ENCODE measurements at regions not wholly inside any gene's neighbourhood (a gene's known extent, or its start where the extent isn't known, plus 50 kb on each side); places are given as distances from the start of the nearest gene placed in this dataset.

DNA sequence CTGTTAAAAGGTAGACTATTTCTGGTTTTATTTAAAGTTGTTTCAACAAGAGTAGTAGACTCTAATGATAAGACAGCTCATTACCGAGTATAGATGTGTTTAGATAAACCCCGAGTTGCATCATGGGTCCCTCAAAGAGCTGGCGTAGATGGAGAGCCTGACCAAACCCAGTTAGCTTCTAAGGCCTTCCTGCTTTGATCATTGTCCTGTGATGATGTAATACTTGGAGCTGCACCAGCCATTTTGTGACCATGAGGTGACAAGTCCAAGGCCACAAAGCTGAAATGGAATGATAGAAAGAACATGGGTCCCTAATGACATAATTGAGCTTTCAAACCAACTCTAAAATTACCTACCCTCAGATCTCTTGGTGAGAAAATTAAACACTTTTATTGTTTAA is 66.6 kb upstream of the TAB3 start:
- no peak overlapping the region for H4K8ac ChIP-seq (ENCODE audit: low read length)
- H2BK15ac ChIP-seq (ENCODE audit: low read depth, poor library complexity, severe bottlenecking), result no peak overlapping the region
- H3K23ac ChIP-seq (ENCODE audit: low read length in 2 of 2), result no peak overlapping the region
- no peak overlapping the region for H3K14ac ChIP-seq (ENCODE audit: low read length in 2 of 2)
- H4K91ac ChIP-seq (ENCODE audit: low read length), result no peak overlapping the region
- no peaks in the 10 kb centered on the region for H3K36me3 ChIP-seq (ENCODE audit: control insufficient read depth in 1 of 2, insufficient read depth in 2 of 2, low read depth in 1 of 2, low read length in 2 of 2)
- no peak overlapping the region for H2BK12ac ChIP-seq (ENCODE audit: low read length in 2 of 2)
- peaks cover 8% of the 10 kb centered on the region for H3K9me3 ChIP-seq (ENCODE audit: control insufficient read depth, low read length)
- no peak overlapping the region for H3K4me2 ChIP-seq (ENCODE audit: low read length, poor library complexity, severe bottlenecking)
- no peaks in the 10 kb centered on the region for H3K79me1 ChIP-seq (replicated peaks; ENCODE audit: low read length, poor library complexity, severe bottlenecking)
- no peak overlapping the region for H2AFZ ChIP-seq (ENCODE audit: low read depth, low read length)
- H2BK120ac ChIP-seq (ENCODE audit: low read depth, low read length), result no peak overlapping the region
- 87% methylated on average over 3 of the region's 3 CpGs for WGBS
- no peak overlapping the region for H3K4ac ChIP-seq (ENCODE audit: low read depth in 1 of 2, low read length in 2 of 2)
- H3K4me3 ChIP-seq (ENCODE audit: insufficient read depth in 1 of 2, low read depth in 1 of 2, low read length in 2 of 2), result no peak overlapping the region
- peaks cover 0 to 4% of the 10 kb centered on the region in 2 experiments for H3K27me3 ChIP-seq (ENCODE audit: control insufficient read depth in 1 of 2, insufficient read depth in 1 of 2, low read length in 2 of 2)
- peaks cover 3% of the 10 kb centered on the region for H3K4me1 ChIP-seq (ENCODE audit: control insufficient read depth, insufficient read depth, low read depth, low read length)
- no peak overlapping the region for H3K27ac ChIP-seq (ENCODE audit: low read length, poor library complexity, severe bottlenecking)
- no peak for DNase-seq
- no peak overlapping the region for H3K18ac ChIP-seq (ENCODE audit: low read depth in 1 of 2, low read length in 2 of 2)
- H2AK5ac ChIP-seq (ENCODE audit: low read length, severe bottlenecking), result no peak overlapping the region
- no peak overlapping the region for H3K9ac ChIP-seq (ENCODE audit: low read length)
- no peak overlapping the region for H2BK5ac ChIP-seq (ENCODE audit: low read depth, low read length, poor library complexity, severe bottlenecking)

DNA sequence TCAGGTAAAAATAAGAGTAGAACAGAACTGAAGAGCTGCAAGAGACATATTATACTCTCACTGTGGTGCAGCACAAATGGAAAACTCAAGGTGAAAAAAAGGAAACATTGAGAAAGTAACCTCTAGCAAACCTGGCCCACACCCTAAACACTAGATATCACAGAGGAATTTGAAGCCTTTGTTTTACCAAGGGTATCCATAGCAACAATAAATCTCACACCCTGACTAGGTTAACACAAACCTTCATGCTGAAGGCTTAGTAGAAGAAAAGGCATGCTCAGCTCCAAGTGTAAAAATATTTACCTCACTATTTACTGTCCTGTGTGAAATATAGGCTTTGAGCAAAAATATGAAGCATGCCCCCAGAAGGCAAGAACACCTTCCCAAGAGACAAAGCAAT is 61.9 kb upstream of the TAB3 start:
- H3K4me2 ChIP-seq (ENCODE audit: low read length, poor library complexity, severe bottlenecking), result no peak overlapping the region
- no peak overlapping the region for H2BK15ac ChIP-seq (ENCODE audit: low read depth, poor library complexity, severe bottlenecking)
- H4K91ac ChIP-seq (ENCODE audit: low read length), result no peak overlapping the region
- H2BK12ac ChIP-seq (ENCODE audit: low read length in 2 of 2), result no peak overlapping the region
- no peak overlapping the region for H3K27ac ChIP-seq (ENCODE audit: low read length, poor library complexity, severe bottlenecking)
- no peak overlapping the region for H2BK120ac ChIP-seq (ENCODE audit: low read depth, low read length)
- H3K14ac ChIP-seq (ENCODE audit: low read length in 2 of 2), result no peak overlapping the region
- no peaks in the 10 kb centered on the region for H3K4me1 ChIP-seq (ENCODE audit: control insufficient read depth, insufficient read depth, low read depth, low read length)
- no peak overlapping the region for H3K23ac ChIP-seq (ENCODE audit: low read length in 2 of 2)
- H3K79me1 ChIP-seq (replicated peaks; ENCODE audit: low read length, poor library complexity, severe bottlenecking), result no peaks in the 10 kb centered on the region
- no peak overlapping the region for H4K8ac ChIP-seq (ENCODE audit: low read length)
- H2BK5ac ChIP-seq (ENCODE audit: low read depth, low read length, poor library complexity, severe bottlenecking), result no peak overlapping the region
- H2AFZ ChIP-seq (ENCODE audit: low read depth, low read length), result no peak overlapping the region
- peaks cover 0 to 5% of the 10 kb centered on the region in 2 experiments for H3K27me3 ChIP-seq (ENCODE audit: control insufficient read depth in 1 of 2, insufficient read depth in 1 of 2, low read length in 2 of 2)
- no peak overlapping the region for H3K9ac ChIP-seq (ENCODE audit: low read length)
- no peak overlapping the region for H3K18ac ChIP-seq (ENCODE audit: low read depth in 1 of 2, low read length in 2 of 2)
- no peak overlapping the region for H3K4ac ChIP-seq (ENCODE audit: low read depth in 1 of 2, low read length in 2 of 2)
- no peak overlapping the region for H3K4me3 ChIP-seq (ENCODE audit: insufficient read depth in 1 of 2, low read depth in 1 of 2, low read length in 2 of 2)
- H3K36me3 ChIP-seq (ENCODE audit: control insufficient read depth in 1 of 2, insufficient read depth in 2 of 2, low read depth in 1 of 2, low read length in 2 of 2), result no peaks in the 10 kb centered on the region
- DNase-seq, result no peak
- peaks cover 8% of the 10 kb centered on the region for H3K9me3 ChIP-seq (ENCODE audit: control insufficient read depth, low read length)
- H2AK5ac ChIP-seq (ENCODE audit: low read length, severe bottlenecking), result no peak overlapping the region

DNA sequence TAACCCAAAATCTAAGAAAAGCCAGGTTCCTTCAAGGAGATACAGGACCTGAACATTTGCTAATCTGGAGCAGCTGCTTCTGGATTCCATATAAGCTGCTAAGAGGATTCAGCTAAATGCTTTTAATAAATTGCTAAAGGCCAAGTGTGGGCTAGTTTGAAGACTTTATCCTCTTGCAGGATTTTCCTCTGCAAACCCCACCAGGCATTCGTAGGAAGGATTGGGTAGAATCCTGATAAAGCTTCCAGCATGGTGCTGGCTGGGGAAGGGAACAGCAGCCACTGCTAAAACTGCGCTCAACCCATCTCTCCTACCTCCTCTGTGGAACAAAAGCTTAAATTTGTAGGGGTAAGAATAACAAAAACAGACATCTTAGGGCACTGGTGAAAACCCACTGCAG is 61.3 kb upstream of the TAB3 start:
- H3K9ac ChIP-seq (ENCODE audit: low read length), result no peak overlapping the region
- H4K8ac ChIP-seq (ENCODE audit: low read length), result no peak overlapping the region
- no peak overlapping the region for H2AFZ ChIP-seq (ENCODE audit: low read depth, low read length)
- no peaks in the 10 kb centered on the region for H3K79me1 ChIP-seq (replicated peaks; ENCODE audit: low read length, poor library complexity, severe bottlenecking)
- H2BK15ac ChIP-seq (ENCODE audit: low read depth, poor library complexity, severe bottlenecking), result no peak overlapping the region
- H3K36me3 ChIP-seq (ENCODE audit: control insufficient read depth in 1 of 2, insufficient read depth in 2 of 2, low read depth in 1 of 2, low read length in 2 of 2), result no peaks in the 10 kb centered on the region
- H3K4ac ChIP-seq (ENCODE audit: low read depth in 1 of 2, low read length in 2 of 2), result no peak overlapping the region
- H2BK12ac ChIP-seq (ENCODE audit: low read length in 2 of 2), result no peak overlapping the region
- DNase-seq, result no peak
- H3K4me2 ChIP-seq (ENCODE audit: low read length, poor library complexity, severe bottlenecking), result no peak overlapping the region
- peaks cover 0 to 5% of the 10 kb centered on the region in 2 experiments for H3K27me3 ChIP-seq (ENCODE audit: control insufficient read depth in 1 of 2, insufficient read depth in 1 of 2, low read length in 2 of 2)
- 71% methylated on average over 1 of the region's 2 CpGs for WGBS
- no peak overlapping the region for H3K4me3 ChIP-seq (ENCODE audit: insufficient read depth in 1 of 2, low read depth in 1 of 2, low read length in 2 of 2)
- no peaks in the 10 kb centered on the region for H3K4me1 ChIP-seq (ENCODE audit: control insufficient read depth, insufficient read depth, low read depth, low read length)
- H2BK5ac ChIP-seq (ENCODE audit: low read depth, low read length, poor library complexity, severe bottlenecking), result no peak overlapping the region
- no peak overlapping the region for H2AK5ac ChIP-seq (ENCODE audit: low read length, severe bottlenecking)
- no peak overlapping the region for H3K18ac ChIP-seq (ENCODE audit: low read depth in 1 of 2, low read length in 2 of 2)
- H2BK120ac ChIP-seq (ENCODE audit: low read depth, low read length), result no peak overlapping the region
- H3K23ac ChIP-seq (ENCODE audit: low read length in 2 of 2), result no peak overlapping the region
- no peak overlapping the region for H4K91ac ChIP-seq (ENCODE audit: low read length)
- no peak overlapping the region for H3K14ac ChIP-seq (ENCODE audit: low read length in 2 of 2)
- H3K9me3 ChIP-seq (ENCODE audit: control insufficient read depth, low read length), result peaks cover 8% of the 10 kb centered on the region
- H3K27ac ChIP-seq (ENCODE audit: low read length, poor library complexity, severe bottlenecking), result no peak overlapping the region

DNA sequence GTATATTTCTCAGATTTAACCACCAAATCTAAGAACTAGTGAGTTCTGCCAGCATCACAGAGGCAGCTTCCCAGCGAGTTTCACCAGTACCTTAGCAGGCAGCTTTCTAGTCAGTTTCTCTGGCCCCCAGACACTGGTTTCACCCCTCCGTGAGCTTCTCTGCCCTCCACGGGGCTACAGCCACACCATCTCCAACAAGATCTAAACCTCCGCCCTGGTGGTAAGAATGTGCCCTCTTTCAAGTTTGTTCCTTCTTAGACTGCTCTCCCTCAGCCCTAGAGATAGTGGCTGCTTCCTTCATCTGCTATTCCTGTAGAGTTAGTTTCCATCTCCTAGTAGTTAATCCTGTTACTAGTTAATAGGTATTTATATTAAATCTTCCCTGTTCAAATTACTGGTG is 60.5 kb upstream of the TAB3 start:
- Histone ChIP-seq H4K8ac (ENCODE audit: low read length) (no peak overlapping the region), H3K4me1 (ENCODE audit: control insufficient read depth, insufficient read depth, low read depth, low read length) (no peaks in the 10 kb centered on the region), H3K23ac (ENCODE audit: low read length in 2 of 2) (no peak overlapping the region), H3K27me3 (ENCODE audit: control insufficient read depth in 1 of 2, insufficient read depth in 1 of 2, low read length in 2 of 2) (peaks cover 0 to 5% of the 10 kb centered on the region in 2 experiments), H3K14ac (ENCODE audit: low read length in 2 of 2) (no peak overlapping the region), H3K36me3 (ENCODE audit: control insufficient read depth in 1 of 2, insufficient read depth in 2 of 2, low read depth in 1 of 2, low read length in 2 of 2) (no peaks in the 10 kb centered on the region), H3K27ac (ENCODE audit: low read length, poor library complexity, severe bottlenecking) (no peak overlapping the region), H3K4me3 (ENCODE audit: insufficient read depth in 1 of 2, low read depth in 1 of 2, low read length in 2 of 2) (no peak overlapping the region), H4K91ac (ENCODE audit: low read length) (no peak overlapping the region), H3K18ac (ENCODE audit: low read depth in 1 of 2, low read length in 2 of 2) (no peak overlapping the region), H3K9me3 (ENCODE audit: control insufficient read depth, low read length) (peaks cover 8% of the 10 kb centered on the region), H2BK120ac (ENCODE audit: low read depth, low read length) (no peak overlapping the region), H3K4ac (ENCODE audit: low read depth in 1 of 2, low read length in 2 of 2) (no peak overlapping the region), H3K9ac (ENCODE audit: low read length) (no peak overlapping the region), H3K4me2 (ENCODE audit: low read length, poor library complexity, severe bottlenecking) (no peak overlapping the region), H2BK5ac (ENCODE audit: low read depth, low read length, poor library complexity, severe bottlenecking) (no peak overlapping the region), H2BK15ac (ENCODE audit: low read depth, poor library complexity, severe bottlenecking) (no peak overlapping the region), H3K79me1 (replicated peaks; ENCODE audit: low read length, poor library complexity, severe bottlenecking) (no peaks in the 10 kb centered on the region), H2BK12ac (ENCODE audit: low read length in 2 of 2) (no peak overlapping the region), H2AFZ (ENCODE audit: low read depth, low read length) (no peak overlapping the region), H2AK5ac (ENCODE audit: low read length, severe bottlenecking) (no peak overlapping the region)
- 94% methylated on average over 4 of the region's 4 CpGs for WGBS
- no peak for DNase-seq
